Sciatic nerve (tissue), 2 donors: ENCODE measurements at regions not wholly inside any gene's neighbourhood (a gene's known extent, or its start where the extent isn't known, plus 50 kb on each side); places are given as distances from the start of the nearest gene placed in this dataset.
"Not testable (repeated sequence)": the region's sequence is repeated elsewhere in the genome, so short reads cannot be mapped to it uniquely, and the experiment has no call there.

Experiments used
- ATAC-seq: fragments of 200-7000 bp; cut with Tn5 transposase; one replicate; pipeline ENCODE4 v1.9.1; 2020; ENCODE audit warnings: mild to moderate bottlenecking, moderate library complexity
- DNase-seq: peaks from one replicate; pipeline ENCODE4 v3.0.0-alpha.2; 2020; ENCODE audit warnings: low spot score
- intact Hi-C: fragments of 100-400 bp; cut with DNase I; formaldehyde crosslinking; loops from one replicate; pipeline ENCODE4 v1.14.2; 2022
- donor health status: DM: no; HTN: no; CAD: no.
- donor health status: DM: no; HTN: no; CAD: no.

- DNase-seq (no peak), ATAC-seq (no peak)
Observed at GRCh38 chr5:52255308-52255707, 532.4 kb upstream of the ITGA1 start.

DNA sequence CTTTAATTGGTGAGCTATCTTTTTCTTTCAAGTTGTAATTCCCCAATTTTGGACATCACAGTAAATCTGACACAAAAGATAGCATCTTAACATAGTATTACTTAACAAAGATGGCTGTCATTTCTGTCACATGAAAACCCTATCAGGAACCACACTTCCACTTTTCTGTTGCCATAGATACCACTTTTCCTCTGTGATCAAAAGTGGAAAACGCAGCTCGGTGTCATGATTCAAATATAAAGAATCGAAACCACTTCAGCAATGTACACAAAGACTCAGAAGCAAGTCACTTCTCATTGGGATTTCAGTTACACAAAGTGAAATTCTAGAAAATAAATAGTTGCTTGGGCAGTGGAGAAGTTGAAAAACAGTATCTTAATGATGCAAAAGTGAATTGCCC, 524.9 kb upstream of the ITGA1 start:
- DNase-seq: no peak
- no peak for ATAC-seq
- intact Hi-C loops: no loop called here

More at GRCh38 chr5:52255308-52255707, 532.4 kb upstream of the ITGA1 start:
- intact Hi-C loops: no loop called here

DNA sequence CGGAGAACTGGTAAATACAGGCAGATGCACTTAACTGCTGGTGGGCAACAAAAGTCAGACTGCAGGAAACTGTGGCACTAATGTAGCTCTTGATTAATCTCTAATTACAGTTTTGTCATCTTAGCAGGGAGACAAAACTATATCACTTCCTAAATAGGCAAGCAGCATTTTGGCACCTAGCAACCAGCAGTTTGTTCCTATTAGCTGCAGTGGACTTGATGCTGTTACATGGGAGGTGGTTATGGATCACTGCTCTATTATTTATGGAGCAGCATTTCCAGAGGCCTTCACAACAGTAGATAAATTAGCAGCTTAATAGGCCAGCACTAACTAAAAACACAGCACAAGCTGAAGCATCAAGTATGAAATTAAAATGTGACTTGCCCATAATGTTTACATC, 518.3 kb upstream of the ITGA1 start:
- intact Hi-C loops: no loop called here
- DNase-seq: no peak
- no peak for ATAC-seq

- intact Hi-C loops: no loop called here
- DNase-seq (no peak), ATAC-seq (no peak)
Observed at GRCh38 chr5:52269859-52270258, 517.9 kb upstream of the ITGA1 start.

- no peak for ATAC-seq
- intact Hi-C loops: no loop called here
- DNase-seq: no peak
Observed at GRCh38 chr5:52275639-52276038, 512.1 kb upstream of the ITGA1 start.

DNA sequence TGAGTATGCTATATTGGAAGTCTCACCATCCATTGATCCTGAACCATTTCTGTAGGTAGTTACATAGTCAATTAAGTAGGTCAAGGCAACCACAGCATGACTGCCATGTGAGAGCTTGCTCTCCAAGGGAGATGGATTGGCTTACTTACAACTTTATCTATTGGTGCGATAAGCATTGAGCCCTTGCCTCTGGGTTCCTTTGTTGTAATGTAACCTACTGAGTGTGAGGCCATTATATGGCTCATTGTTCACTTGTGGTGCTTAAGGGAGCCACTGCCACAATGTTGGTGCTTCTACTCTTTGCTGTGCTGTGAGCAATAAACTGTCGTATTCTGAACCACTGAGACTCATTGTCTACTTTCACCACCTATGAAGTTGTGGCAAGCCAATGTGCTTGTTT, 510.6 kb upstream of the ITGA1 start:
- no peak for DNase-seq
- ATAC-seq: no peak
- intact Hi-C loops: no loop called here

DNA sequence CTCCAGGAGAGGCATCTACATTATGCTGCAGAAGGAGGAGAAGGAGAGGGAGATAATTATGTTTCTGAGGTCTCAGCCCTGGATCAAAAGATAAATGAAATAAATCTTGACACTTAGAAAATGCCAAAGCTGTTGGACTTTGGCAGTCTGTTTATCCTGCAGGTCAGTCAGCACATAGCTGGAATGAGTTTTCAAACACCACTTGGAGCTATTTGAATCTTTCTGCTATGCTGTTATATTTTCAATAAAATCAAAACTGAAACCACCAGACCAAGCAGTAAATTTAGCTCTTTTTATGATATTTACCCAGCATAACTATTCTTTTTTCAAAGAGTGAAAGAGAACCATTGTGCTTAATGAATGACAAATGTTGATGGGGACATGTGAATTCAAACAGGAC, 505.1 kb upstream of the ITGA1 start:
- intact Hi-C loops: no loop called here
- DNase-seq (no peak), ATAC-seq (no peak)

- DNase-seq: no peak
- no peak for ATAC-seq
- intact Hi-C loops: no loop called here
Observed at GRCh38 chr5:52283221-52283620, 504.5 kb upstream of the ITGA1 start.

DNA sequence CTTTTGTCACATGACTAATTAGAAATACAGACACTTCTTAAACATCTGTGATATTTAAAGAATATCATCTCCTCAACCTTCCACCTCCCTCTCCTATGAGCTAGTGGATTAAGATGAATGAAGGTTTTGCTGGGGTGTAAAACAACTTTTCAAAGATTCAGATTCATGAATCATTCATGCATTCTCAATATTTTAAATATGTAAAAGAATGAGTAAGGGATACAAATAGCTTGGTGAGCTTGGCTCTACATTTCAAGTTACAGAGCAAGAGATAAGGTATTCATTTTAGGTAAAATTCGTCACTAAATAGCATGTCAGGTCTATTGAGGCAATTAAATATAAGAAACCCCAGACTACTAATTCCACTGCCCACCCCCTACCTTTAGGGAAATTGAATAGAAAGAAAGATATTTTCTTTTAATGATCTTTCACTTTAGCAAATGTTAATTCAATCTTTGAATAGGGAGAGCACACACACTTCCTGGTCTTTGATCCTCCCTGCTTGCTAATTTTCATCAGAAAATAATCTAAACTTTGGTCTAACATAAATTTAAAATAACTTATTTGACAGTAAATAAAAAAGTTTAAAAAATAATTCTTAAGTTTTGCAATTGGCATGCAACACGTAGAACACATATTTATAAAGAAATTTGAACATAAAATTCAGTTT, 486.9 kb upstream of the ITGA1 start:
- intact Hi-C loops: no loop called here
- no peak for DNase-seq
- no peak for ATAC-seq

- intact Hi-C loops, ATAC-seq, DNase-seq: not testable (repeated sequence)
Observed at GRCh38 chr5:52304816-52305215, 482.9 kb upstream of the ITGA1 start.

- DNase-seq (no peak), ATAC-seq (no peak)
- intact Hi-C loops: no loop called here
Observed at GRCh38 chr5:52328220-52328806, 459.4 kb upstream of the ITGA1 start.

DNA sequence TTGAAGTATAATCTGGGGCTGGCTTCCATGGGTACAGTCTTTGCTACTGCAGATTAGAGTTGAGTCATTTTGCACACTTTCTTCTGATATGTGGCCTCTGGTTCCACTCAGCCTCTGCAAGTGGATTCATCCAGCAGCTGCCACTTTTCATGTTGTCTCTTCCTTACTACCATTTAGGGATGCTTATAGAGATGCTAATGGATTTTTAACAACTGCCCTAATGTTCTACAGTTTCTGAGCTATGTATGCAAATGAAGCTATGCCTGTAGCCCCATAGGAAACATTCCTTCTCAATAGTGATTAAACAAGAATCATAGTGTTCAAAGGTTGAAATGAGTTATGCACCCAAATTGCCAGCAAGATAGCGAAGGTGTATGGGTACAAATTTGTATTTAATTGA, 456.0 kb upstream of the ITGA1 start:
- ATAC-seq (no peak), DNase-seq (no peak)
- intact Hi-C loops: no loop called here

DNA sequence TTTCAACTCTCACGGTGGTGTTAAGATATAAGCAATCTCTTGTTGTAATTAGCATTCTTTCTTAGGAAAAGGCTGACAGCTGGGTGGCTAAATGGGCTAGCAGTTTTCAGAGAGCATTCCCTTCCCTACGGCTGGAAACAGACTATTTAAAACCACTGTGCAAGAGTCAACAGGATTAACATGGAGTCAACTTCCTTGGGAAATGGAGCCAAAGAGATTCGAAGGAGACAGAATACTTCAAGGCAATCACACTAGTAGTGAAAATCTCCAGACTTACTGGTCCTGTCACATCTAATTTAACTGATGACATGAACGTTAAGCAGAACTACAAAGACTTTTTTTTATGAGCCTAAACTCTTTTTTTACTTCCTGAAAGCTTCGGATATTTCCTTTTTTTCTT, 453.3 kb upstream of the ITGA1 start:
- ATAC-seq: no peak
- intact Hi-C loops: no loop called here
- no peak for DNase-seq

DNA sequence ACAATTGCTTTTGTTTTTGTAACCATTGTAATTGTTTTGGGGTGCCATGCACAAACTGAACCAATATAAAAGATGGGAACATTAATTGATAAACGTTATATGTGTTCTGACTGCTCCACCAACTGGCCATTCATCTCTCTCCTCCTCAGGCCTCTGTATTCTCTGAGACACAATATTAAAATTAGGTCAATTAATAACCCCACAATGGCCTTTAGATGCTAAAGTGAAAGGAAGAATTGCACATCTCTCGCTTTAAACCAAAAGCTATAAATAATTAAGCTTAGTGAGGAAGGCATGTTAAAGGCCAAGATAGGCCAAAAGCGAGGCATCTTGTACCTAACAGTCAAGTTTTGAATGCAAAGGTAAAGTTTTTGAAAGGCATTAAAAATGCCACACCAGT, 448.4 kb upstream of the ITGA1 start:
- ATAC-seq (no peak), DNase-seq (no peak)
- intact Hi-C loops: no loop called here

DNA sequence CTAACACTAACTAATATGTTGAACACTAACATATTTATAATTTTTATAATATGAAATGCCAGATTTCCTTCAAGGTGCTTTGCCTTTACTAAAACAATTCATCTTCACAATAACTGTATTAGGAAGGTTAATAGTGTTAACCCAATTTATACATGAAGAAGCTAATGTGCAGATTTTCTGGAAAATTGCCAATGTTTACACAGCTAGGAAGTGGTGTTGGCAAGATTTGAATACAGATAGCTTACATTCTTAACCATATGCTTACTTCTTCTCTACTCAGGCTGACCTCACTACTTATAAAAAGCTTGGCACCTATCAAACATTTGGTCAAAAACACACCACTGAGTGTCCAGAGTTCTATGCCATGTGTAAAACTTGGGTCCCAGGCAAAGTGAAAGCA, 445.4 kb upstream of the ITGA1 start:
- intact Hi-C loops: no loop called here
- DNase-seq (no peak), ATAC-seq (no peak)

DNA sequence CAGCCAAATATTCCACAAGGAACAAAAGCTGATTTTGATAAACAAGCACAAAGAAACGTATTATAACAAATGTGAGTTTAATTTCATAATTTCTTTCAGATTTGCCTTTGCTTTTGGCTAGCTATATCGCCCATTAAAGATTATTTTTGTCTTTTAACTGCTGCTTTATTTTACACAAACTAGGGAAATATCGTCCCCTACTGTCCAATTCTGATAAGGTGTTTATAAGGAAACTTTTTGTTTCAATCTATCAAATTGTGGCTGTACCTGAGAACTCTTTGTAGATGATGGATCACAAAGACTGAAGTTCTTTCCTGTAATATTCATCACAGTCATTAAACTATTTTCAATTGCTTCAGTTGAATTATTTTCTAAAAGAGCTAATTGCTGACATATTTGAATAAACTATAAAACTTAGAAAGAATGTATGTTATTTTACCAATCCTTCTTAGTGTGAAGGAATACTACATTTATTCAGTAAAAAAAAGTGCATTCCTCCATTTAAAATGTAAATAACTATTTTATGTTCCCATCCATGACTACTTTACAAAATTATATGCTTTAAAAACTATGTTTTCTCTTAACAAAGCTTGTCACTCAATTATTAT, 431.3 kb upstream of the ITGA1 start:
- intact Hi-C loops: no loop called here
- no peak for ATAC-seq
- DNase-seq: no peak

DNA sequence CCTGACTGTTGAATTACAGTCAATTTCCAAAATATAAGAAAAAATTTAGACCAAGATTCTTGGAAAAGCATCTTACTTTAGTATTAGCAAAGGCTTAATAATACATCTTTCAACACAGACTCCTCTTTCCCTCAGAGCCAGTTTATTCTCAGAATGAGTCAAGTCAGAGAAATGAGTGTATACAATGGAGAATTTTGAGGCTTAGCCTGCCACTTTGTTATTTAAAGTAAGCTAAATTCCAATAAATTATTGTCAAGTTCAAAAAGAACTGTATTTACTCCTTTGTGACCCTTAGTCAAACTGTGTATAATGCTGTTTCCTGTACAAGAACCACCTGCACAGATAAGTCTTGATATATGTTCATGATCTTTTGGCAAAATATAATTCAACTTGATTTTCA, 428.5 kb upstream of the ITGA1 start:
- DNase-seq (no peak), ATAC-seq (no peak)
- intact Hi-C loops: no loop called here

DNA sequence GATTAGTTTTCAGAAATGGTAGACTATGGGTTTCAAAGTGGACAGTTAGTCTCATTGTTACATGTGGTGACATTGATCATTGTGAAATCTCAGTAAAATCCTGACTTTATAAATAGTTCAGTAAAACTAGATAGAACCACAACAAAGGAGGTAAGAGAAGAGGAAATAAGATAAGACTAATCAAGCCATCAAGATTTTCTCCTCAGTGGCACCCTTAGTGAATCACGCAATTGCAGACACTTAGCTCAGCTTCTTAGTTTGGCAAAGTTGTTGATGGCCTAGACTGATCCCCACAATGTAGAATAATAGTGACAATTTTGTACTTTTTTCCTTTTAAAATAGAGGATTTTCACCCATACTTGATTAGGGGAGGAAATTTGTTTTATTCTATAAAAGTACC, 426.7 kb upstream of the ITGA1 start:
- intact Hi-C loops: no loop called here
- no peak for DNase-seq
- no peak for ATAC-seq

- intact Hi-C loops: no loop called here
- DNase-seq (no peak), ATAC-seq (no peak)
Observed at GRCh38 chr5:52374286-52374685, 413.4 kb upstream of the ITGA1 start.

DNA sequence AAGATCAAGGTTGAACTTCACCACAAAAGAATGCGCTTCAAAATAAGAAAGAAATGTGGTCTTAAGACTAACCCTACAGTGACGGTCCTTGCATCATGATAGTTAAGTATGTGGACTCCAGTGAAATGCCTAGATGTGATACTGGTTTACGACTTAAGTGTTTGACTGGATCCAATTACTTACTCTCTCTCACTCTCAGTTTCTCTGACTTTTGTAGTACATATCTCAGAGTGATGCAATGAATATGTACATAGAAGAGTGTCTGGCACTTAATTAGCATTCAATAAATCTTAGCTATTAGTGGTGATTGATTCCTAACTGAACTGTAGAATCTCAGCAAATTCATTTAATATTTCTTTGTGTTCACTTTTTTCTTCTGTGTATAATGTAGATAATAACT, 411.7 kb upstream of the ITGA1 start:
- intact Hi-C loops: no loop called here
- no peak for ATAC-seq
- no peak for DNase-seq

DNA sequence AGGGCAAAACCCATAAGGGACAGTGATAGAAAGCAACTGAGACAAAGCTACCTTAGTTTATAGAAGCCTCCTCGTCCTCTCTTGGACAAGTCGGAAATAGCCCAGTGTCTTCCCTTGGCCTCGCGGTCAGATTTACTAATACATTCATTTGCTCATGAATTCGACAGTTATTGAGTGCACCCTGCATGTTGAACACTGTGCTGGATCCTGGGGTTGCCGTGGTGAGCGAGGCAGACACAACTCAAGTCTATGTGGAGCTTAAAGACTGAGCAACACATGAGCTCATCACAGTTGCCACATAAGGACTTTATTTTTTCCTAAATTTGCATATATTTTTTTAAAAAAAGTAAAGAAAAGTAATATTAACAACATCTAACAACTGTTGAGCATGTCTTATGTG, 411.1 kb upstream of the ITGA1 start:
- ATAC-seq: no peak
- intact Hi-C loops: no loop called here
- DNase-seq: no peak
